Left ventricle myocardium superior (tissue), 1 donor: ENCODE measurements at regions not wholly inside any gene's neighbourhood (a gene's known extent, or its start where the extent isn't known, plus 50 kb on each side); places are given as distances from the start of the nearest gene placed in this dataset.

Experiments
- ATAC-seq: fragments of 200-7000 bp; cut with Tn5 transposase; one replicate; pipeline ENCODE4 v1.9.1; 2020; ENCODE audit warnings: mild to moderate bottlenecking, moderate library complexity
- DNase-seq: peaks from one replicate; pipeline ENCODE4 v3.0.0-alpha.2; 2020
- intact Hi-C: fragments of 100-400 bp; cut with micrococcal nuclease; formaldehyde crosslinking; loops from one replicate; pipeline ENCODE4 v1.11.0; 2022
- donor health status: DM: no; HTN: yes; CAD: no; lungs with severe emphysema.

GRCh38 chr21:14699433-14700407, 153.6 kb upstream of the SAMSN1 start:
- ATAC-seq, result no peak

DNA sequence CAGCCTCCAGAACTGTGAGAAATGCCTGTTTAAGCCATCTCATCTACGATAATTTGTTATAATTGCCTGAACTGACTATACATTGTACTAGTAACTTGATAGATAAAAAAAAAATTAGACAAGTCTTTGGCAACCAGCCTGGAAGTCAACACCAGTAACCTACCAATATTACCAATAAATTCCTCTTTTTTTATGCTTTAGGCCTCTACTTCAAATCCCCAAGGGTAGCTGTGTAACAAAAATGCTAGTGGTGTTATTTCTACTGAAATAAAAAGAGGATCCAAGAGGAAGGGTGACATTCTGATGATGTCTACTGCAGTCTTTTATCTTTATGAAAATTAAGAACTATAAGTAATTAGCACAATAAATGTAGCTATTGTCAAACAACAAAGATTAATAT, 151.7 kb upstream of the SAMSN1 start:
- ATAC-seq, result no peak
- DNase-seq, result no peak
- intact Hi-C loops, result no loop called here

More at GRCh38 chr21:14699433-14700407, 153.6 kb upstream of the SAMSN1 start:
- intact Hi-C loops, result no loop called here
- DNase-seq, result no peak

GRCh38 chr21:14694817-14695216, 148.7 kb upstream of the SAMSN1 start:
- intact Hi-C loops, result no loop called here
- ATAC-seq (no peak), DNase-seq (no peak)

DNA sequence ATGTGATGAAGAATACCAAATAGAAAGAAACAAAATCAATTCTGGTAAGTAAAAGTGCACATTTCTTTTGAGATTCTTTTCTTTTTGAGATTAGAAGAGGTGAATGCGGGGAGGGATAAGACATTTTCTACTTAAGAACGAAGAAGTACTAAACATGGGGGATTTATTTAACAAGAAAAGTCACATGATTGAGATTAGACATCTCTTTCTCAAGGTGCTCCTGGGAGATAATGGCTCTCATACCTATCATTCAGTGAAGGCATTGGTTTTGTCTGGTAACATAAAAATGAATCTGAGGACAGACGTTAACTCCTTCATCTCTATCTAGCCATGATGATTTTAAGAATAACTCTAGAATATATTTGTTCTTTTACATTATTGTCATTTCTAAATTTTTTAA, 147.9 kb upstream of the SAMSN1 start:
- DNase-seq (no peak), ATAC-seq (no peak)
- intact Hi-C loops, result no loop called here

DNA sequence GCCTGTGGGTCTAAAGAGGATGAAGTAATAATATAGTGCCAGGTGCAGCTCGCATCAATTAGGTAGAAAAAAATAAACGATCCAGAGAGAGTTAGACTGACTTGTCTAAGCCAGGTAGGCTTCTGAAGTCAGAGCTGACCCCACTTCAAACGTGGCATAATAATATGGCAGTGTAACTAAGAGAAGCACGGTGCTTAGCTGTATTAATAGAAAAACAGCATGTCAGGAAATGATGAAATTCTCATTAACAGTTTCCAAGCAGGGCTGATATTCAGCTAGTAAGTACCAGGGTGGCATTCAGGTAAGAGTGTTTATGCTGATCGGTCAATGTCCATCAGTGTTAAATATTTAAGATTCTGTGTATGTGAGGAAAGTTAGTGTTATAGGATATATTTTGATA, 145.8 kb upstream of the SAMSN1 start:
- intact Hi-C loops, result no loop called here
- DNase-seq (no peak), ATAC-seq (no peak)

GRCh38 chr21:14690886-14691285, 144.8 kb upstream of the SAMSN1 start:
- intact Hi-C loops, result no loop called here

GRCh38 chr21:14688936-14689335, 142.8 kb upstream of the SAMSN1 start:
- ATAC-seq (no peak), DNase-seq (no peak)
- intact Hi-C loops, result no loop called here

More at GRCh38 chr21:14690886-14691285, 144.8 kb upstream of the SAMSN1 start:
- DNase-seq, result no peak
- ATAC-seq, result no peak

- intact Hi-C loops, result no loop called here
- DNase-seq (no peak), ATAC-seq (no peak)
These were observed 142.3 kb upstream of the SAMSN1 start for GRCh38 chr21:14688412-14688811.

DNA sequence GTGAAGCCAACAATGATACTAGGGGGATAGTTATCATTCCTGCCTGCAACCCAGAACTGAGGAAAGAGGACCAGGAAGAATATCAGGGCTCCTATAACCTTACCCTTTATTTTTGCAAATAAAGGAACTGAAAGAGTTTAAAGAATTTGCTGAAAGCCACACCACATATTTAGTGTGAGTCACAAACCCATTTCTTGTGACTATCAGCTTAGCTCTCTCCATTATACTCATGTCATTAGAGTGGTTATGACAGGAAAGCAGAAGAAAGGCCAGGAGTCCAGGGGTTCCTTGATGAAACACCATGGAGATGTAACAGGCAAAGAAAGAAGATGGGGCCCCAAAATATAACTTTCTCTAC, 141.1 kb upstream of the SAMSN1 start:
- DNase-seq, result no peak
- intact Hi-C loops, result no loop called here
- peak; percentile 12 for ATAC-seq

DNA sequence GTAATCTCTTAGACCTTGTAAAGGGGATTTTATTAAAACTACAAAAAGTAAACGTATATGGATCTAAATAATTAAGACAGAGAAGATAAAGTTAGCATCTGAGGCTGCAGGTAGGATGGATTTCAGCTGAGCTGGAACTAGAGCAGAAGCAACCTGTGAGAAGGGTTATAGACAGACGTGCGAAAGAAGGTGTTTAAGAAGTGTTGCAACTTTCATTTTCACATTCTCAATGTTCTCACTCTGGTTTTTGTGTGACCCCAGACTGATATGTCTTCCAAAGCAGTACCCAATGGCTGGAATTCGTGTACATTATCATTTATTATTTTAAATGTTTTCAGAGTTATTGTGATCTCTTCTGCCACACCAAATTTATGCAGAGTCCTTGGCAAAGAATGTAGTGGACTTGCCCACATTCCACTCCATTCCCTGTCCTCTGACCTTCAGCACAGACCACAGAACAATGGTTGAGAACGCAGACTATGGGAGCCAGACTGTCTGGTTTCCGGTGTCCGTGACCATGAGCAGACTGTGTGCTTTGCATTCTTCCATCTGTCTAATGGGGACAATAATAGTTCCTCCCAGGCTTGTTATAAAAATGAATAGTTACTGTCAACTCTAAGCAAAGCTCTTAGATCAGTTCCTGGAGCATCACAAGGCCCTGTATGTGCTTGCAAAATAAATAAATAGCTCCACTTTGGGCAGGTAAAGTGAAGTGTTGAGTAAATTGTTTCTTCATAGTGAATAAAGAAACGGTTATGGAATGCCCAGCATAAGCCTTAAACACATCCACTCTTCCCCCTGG, 140.6 kb upstream of the SAMSN1 start:
- ATAC-seq (no peak), DNase-seq (no peak)

DNA sequence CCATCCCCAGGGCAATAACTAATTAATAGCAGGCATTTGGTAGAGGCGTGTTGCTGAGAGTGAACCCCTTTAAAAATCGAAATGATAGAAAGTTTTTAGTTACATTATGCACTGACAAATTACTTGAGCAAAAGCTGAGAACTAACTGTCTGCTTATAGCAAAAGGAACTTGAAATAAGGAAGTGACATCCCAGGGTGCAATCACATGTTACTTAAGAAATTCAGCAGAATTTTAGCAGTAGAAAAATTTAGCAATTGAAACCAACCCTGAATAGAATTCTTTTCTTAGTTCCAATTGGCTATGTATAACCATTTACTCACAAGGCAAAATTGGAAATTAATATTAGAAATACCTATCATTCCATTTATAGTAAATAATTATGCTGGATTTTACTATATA, 139.5 kb upstream of the SAMSN1 start:
- no peak for DNase-seq
- intact Hi-C loops, result no loop called here
- ATAC-seq, result no peak

More for the DNA sequence above, 140.6 kb upstream of the SAMSN1 start:
- intact Hi-C loops, result no loop called here

GRCh38 chr21:14684071-14684470, 138.0 kb upstream of the SAMSN1 start:
- intact Hi-C loops, result no loop called here
- ATAC-seq, result no peak

DNA sequence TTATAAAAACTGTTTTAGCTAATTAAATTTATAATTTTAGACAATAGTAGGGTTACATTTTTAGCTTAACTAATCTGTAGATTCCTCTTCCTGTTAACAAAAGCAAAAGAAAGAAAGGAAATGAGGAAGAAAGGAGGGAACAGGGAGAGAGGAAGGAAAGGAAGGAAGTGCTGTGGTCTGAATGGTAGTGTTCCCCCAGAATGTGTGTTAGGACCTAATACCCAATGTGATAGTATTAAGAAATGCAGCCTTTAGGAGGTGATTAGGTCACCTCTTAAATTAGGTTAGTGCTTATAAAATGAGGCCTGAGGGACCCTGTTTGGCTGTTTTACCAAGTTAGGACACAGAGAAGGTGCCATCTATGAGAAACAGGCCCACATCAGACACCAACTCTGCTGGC, 136.9 kb upstream of the SAMSN1 start:
- DNase-seq, result no peak
- ATAC-seq, result no peak
- intact Hi-C loops, result no loop called here

More at GRCh38 chr21:14684071-14684470, 138.0 kb upstream of the SAMSN1 start:
- no peak for DNase-seq

DNA sequence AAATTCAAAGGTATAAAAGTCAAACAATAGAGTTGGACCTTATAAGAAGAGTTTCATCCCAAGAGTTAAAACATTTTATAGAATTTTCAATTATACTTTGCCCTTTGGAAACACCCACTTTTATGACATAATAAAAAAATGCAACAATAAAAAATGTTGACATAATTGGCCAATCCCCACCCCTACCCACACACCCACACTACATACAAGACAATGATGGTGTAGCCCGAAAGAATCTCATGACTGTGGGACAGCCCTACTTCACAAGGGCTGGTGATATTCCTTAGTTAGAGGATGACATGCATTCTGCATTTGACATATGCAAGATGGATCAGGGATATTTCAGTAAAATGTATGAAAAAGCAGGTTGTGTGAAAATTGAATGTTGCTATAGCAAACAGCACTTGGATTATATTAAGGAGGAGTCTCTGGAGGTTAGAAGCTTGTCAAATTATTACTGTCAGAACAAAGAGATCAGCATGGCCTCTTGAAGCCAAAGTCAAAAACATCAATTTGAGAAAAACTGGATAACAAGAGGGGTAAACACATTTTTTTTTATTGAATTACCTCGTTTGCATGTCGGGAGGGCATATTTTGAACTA, 133.0 kb upstream of the SAMSN1 start:
- intact Hi-C loops, result no loop called here
- ATAC-seq (no peak), DNase-seq (no peak)

DNA sequence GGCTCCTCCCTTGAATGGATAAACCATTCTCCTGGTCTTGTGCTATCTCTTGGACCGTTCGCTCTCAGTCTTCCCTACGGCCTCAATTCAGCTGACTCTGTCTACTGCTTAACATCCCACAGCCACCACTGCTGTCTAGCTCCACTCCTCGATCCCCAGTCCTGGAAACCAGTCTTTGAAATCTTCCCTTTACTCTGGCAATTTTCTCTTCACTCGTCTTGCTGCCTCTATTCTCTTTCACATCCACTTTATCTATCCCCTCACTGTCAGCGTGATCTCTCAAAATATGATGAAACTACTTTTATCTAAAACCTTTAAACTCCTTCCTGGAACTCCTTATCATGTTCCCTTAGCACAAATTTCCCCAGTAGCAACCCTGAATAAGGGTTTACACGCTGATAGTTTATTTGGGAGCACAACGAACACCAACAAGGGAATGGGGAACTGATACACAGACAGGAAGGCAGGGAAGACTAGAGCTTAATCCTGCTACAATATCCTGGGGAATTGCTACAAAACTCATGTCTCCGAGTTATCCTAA, 131.6 kb upstream of the SAMSN1 start:
- intact Hi-C loops, result no loop called here
- DNase-seq (no peak), ATAC-seq (no peak)

- DNase-seq (no peak), ATAC-seq (no peak)
- intact Hi-C loops, result no loop called here
These were observed 130.9 kb upstream of the SAMSN1 start for GRCh38 chr21:14677013-14677412.

- no peak for ATAC-seq
- intact Hi-C loops, result no loop called here
These were observed 129.8 kb upstream of the SAMSN1 start for GRCh38 chr21:14675774-14676530.

GRCh38 chr21:14673649-14674048, 127.5 kb upstream of the SAMSN1 start:
- DNase-seq, result no peak
- no peak for ATAC-seq
- intact Hi-C loops, result no loop called here

More at GRCh38 chr21:14675774-14676530, 129.8 kb upstream of the SAMSN1 start:
- DNase-seq, result no peak

DNA sequence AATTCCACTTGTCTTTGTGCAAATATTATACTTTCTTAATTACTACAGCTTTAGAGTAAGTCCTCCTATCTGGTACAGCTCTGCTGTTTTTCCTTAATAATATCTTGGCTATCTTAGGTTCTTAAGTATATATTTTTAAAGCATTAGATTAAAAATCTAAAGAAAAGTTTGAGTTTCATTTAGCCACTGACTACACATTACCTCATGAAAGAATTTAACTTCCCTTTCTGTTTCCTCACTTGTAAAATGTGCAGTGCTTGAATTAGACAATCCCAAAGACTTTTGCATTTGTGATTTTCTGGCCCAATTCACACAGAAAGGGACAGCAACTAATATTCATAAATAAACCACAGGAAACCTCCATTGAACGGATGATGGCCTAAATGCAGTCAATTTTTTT, 126.4 kb upstream of the SAMSN1 start:
- intact Hi-C loops, result no loop called here
- no peak for ATAC-seq
- DNase-seq, result no peak
